ENCODE measurements at regions not wholly inside any gene's neighbourhood (a gene's known extent, or its start where the extent isn't known, plus 50 kb on each side); places are given as distances from the start of the nearest gene placed in this dataset.

DNA sequence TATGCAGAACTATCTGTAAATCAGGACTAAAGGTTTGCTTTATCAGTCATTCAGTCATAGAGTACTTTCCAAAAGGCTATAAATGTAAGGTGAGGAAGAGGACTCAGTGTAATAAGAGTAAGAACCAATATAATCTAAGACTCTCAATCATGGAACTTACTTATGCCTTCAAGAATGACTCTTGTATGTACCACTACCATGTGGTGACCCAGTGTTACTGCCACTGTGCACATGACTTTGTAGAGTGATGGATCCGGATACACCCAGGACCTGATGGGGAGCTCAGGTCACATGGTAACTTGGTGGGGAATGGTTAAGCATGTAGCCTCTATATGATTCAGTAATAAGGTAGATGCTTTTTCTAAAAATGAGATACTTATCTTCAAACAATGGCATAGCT lies 2099.8 kb downstream of the MRPL39 start (continued):
- TF ChIP-seq, protein P1, sequence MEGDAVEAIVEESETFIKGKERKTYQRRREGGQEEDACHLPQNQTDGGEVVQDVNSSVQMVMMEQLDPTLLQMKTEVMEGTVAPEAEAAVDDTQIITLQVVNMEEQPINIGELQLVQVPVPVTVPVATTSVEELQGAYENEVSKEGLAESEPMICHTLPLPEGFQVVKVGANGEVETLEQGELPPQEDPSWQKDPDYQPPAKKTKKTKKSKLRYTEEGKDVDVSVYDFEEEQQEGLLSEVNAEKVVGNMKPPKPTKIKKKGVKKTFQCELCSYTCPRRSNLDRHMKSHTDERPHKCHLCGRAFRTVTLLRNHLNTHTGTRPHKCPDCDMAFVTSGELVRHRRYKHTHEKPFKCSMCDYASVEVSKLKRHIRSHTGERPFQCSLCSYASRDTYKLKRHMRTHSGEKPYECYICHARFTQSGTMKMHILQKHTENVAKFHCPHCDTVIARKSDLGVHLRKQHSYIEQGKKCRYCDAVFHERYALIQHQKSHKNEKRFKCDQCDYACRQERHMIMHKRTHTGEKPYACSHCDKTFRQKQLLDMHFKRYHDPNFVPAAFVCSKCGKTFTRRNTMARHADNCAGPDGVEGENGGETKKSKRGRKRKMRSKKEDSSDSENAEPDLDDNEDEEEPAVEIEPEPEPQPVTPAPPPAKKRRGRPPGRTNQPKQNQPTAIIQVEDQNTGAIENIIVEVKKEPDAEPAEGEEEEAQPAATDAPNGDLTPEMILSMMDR (IDR thresholded peaks at IDR 0.05; ENCODE audit: control extremely low read depth in 1 of 3, insufficient read depth in 1 of 3, low read depth in 1 of 3, low read length in 3 of 3), result no peak
- TF ChIP-seq SUZ12 (IDR thresholded peaks at IDR 0.05; ENCODE audit: low read length) (no peak), JUN (IDR thresholded peaks at IDR 0.05; ENCODE audit: low read depth, low read length) (no peak), BRCA1 (IDR thresholded peaks at IDR 0.05; ENCODE audit: low read depth, low read length) (no peak), CTBP2 (IDR thresholded peaks at IDR 0.05; ENCODE audit: borderline replicate concordance, insufficient read depth, insufficient read length, low read length) (no peak), CREB1 (IDR thresholded peaks at IDR 0.05) (no peak)
